IMR-90 (cell line): ENCODE measurements at regions not wholly inside any gene's neighbourhood (a gene's known extent, or its start where the extent isn't known, plus 50 kb on each side); places are given as distances from the start of the nearest gene placed in this dataset.

Source experiments
- ATAC-seq: fragments of 200-7000 bp; cut with Tn5 transposase; 2 replicates; pipeline ENCODE4 v1.9.1; 2020; ENCODE audit warnings: low read depth, mild to moderate bottlenecking, moderate library complexity
- BruUV-seq: library from RNA; stranded (reverse); fragments of 400-500 nt; replicated peaks from 2 replicates; lab custom pipeline; 2021; lab: Mats Ljungman, UMichigan
- CTCF ChIA-PET: fragments of 300-600 bp; formaldehyde crosslinking; extraction: SDS; loops from one replicate; lab custom pipeline; 2021; ENCODE audit warnings: antibody characterized with exemption; lab: Yijun Ruan, JAX
- POLR2A ChIA-PET: fragments of 300-600 bp; sonication (Branson Sonifier 250); formaldehyde crosslinking; loops from one replicate; lab custom pipeline; 2022; ENCODE audit warnings: antibody characterized with exemption; ENCODE audit not compliant: unreplicated experiment; lab: Charles Lee
- DNase-seq: peaks from one replicate; pipeline ENCODE4 v3.0.0; 2013
- H2AFZ ChIP-seq: replicated peaks from 2 replicates; pipeline ENCODE3; 2013; ENCODE audit warnings: low read length, mild to moderate bottlenecking; ENCODE audit not compliant: poor library complexity
- H2AK5ac ChIP-seq: 2 replicates; pipeline ENCODE4 v1.6.1; 2013; ENCODE audit warnings: low read depth, low read length, inconsistent platforms
- H2AK9ac ChIP-seq: replicated peaks from 2 replicates; pipeline ENCODE3; 2013; ENCODE audit warnings: mild to moderate bottlenecking, low read depth, low read length, moderate library complexity; ENCODE audit not compliant: poor library complexity
- H2BK120ac ChIP-seq: 2 replicates; pipeline ENCODE4 v1.6.1; 2013; ENCODE audit warnings: low read depth, low read length, inconsistent platforms
- H2BK15ac ChIP-seq: 3 replicates; pipeline ENCODE4 v1.6.1; 2013; ENCODE audit warnings: low read depth, low read length, inconsistent platforms
- H2BK20ac ChIP-seq: 2 replicates; pipeline ENCODE4 v1.6.1; 2013; ENCODE audit warnings: low read depth, mild to moderate bottlenecking, inconsistent platforms, low read length, moderate library complexity
- H2BK5ac ChIP-seq: 2 replicates; pipeline ENCODE4 v1.6.1; 2013; ENCODE audit warnings: mild to moderate bottlenecking, low read depth, low read length, inconsistent platforms; ENCODE audit not compliant: poor library complexity, severe bottlenecking
- H3K14ac ChIP-seq: replicated peaks from 2 replicates; pipeline ENCODE4 v1.6.1; 2013; ENCODE audit warnings: low read depth, low read length, inconsistent platforms
- H3K18ac ChIP-seq: 2 replicates; pipeline ENCODE4 v1.6.1; 2013; ENCODE audit warnings: low read depth, low read length, control low read depth
- H3K23ac ChIP-seq: 2 replicates; pipeline ENCODE4 v1.6.1; 2013; ENCODE audit warnings: low read depth, low read length, inconsistent platforms
- H3K27ac ChIP-seq: 2 replicates; pipeline ENCODE4 v1.5.1; 2013; ENCODE audit warnings: mild to moderate bottlenecking, control low read depth, low read length; ENCODE audit not compliant: insufficient read depth
- H3K27me3 ChIP-seq: 2 replicates; pipeline ENCODE4 v1.6.1; 2013; ENCODE audit warnings: low read length; ENCODE audit not compliant: control insufficient read depth, insufficient read depth
- H3K36me3 ChIP-seq: 2 replicates; pipeline ENCODE4 v1.6.1; 2013; ENCODE audit warnings: low read length, mixed read lengths; ENCODE audit not compliant: control insufficient read depth, insufficient read depth
- H3K4ac ChIP-seq: 2 replicates; pipeline ENCODE4 v1.6.1; 2013; ENCODE audit warnings: low read depth, low read length, inconsistent platforms
- H3K4me1 ChIP-seq: 2 replicates; pipeline ENCODE4 v1.6.1; 2013; ENCODE audit warnings: low read length, mixed read lengths; ENCODE audit not compliant: control insufficient read depth, insufficient read depth
- H3K4me2 ChIP-seq: 2 replicates; pipeline ENCODE4 v1.6.1; 2013; ENCODE audit warnings: low read depth, mild to moderate bottlenecking, control low read depth, low read length, moderate library complexity
- H3K4me3 ChIP-seq: 2 replicates; pipeline ENCODE4 v1.5.1; 2013; ENCODE audit warnings: low read depth, mild to moderate bottlenecking, control low read depth, low read length, moderate library complexity; ENCODE audit not compliant: insufficient read depth
- H3K56ac ChIP-seq: 2 replicates; pipeline ENCODE4 v1.6.1; 2013; ENCODE audit warnings: low read length, inconsistent platforms; ENCODE audit not compliant: insufficient read depth; ENCODE audit errors: extremely low read depth
- H3K79me1 ChIP-seq, 2 experiments: 2 replicates each; pipeline ENCODE4 v1.6.1; 2013; ENCODE audit warnings: low read length in 2 of 2, inconsistent platforms in 1 of 2, low read depth in 1 of 2
- H3K9ac ChIP-seq: 2 replicates; pipeline ENCODE4 v1.6.1; 2013; ENCODE audit warnings: low read depth, low read length, control low read depth
- H3K9me1 ChIP-seq: 2 replicates; pipeline ENCODE4 v1.6.1; 2013; ENCODE audit warnings: low read length, inconsistent platforms; ENCODE audit not compliant: insufficient read depth
- H3K9me3 ChIP-seq: 2 replicates; pipeline ENCODE4 v1.6.1; 2013; ENCODE audit warnings: low read length; ENCODE audit not compliant: control insufficient read depth, insufficient read depth
- H4K20me1 ChIP-seq: 2 replicates; pipeline ENCODE4 v1.6.1; 2013; ENCODE audit warnings: low read length, inconsistent platforms; ENCODE audit not compliant: insufficient read depth
- H4K5ac ChIP-seq: 2 replicates; pipeline ENCODE4 v1.6.1; 2013; ENCODE audit warnings: mild to moderate bottlenecking, low read depth, low read length, control low read depth
- H4K8ac ChIP-seq, 2 experiments: 2 replicates each; pipeline ENCODE4 v1.6.1; 2013; ENCODE audit warnings: low read depth in 2 of 2, low read length in 2 of 2, control low read depth in 1 of 2, inconsistent platforms in 1 of 2
- H4K91ac ChIP-seq: 2 replicates; pipeline ENCODE4 v1.6.1; 2013; ENCODE audit warnings: low read depth, low read length, inconsistent platforms; ENCODE audit not compliant: insufficient read depth
- CHD1 ChIP-seq: IDR thresholded peaks from 2 replicates; pipeline ENCODE4 v1.6.1; 2012; ENCODE audit warnings: low read depth, low read length, improper control_type of control experiment
- MAFK ChIP-seq: IDR thresholded peaks from 2 replicates; pipeline ENCODE4 v1.6.1; 2012; ENCODE audit warnings: low read depth, low read length, improper control_type of control experiment
- MXI1 ChIP-seq: IDR thresholded peaks from 2 replicates; pipeline ENCODE4 v1.6.1; 2012; ENCODE audit warnings: low read depth, mild to moderate bottlenecking, low read length, moderate library complexity, borderline replicate concordance
- POLR2A ChIP-seq: IDR thresholded peaks from 2 replicates; pipeline ENCODE4 v1.6.1; 2012; ENCODE audit warnings: mild to moderate bottlenecking, low read depth, low read length
- RCOR1 ChIP-seq: IDR thresholded peaks from 2 replicates; pipeline ENCODE4 v1.6.1; 2012; ENCODE audit warnings: mild to moderate bottlenecking, low read length, improper control_type of control experiment; ENCODE audit not compliant: insufficient replicate concordance
- WGBS, 2 experiments: methylation state at CpG; one replicate each; pipeline versions ENCODE4 v1.1.5 to v1.1.7; 2013; ENCODE audit warnings: missing lambda C conversion rate in 2 of 2; ENCODE audit not compliant: insufficient read length in 1 of 2; ENCODE audit errors: extremely low coverage in 2 of 2; 5-methylcytosine and 5-hydroxymethylcytosine counted together
- dilution Hi-C: fragments of 300-500 bp; cut with HindIII; formaldehyde crosslinking; loops from one replicate; pipeline ENCODE4 v1.14.3; 2018; ENCODE audit warnings: low sequenced_read_pairs; ENCODE audit not compliant: unreplicated experiment
- in situ Hi-C: fragments of 300-500 bp; cut with MboI; formaldehyde crosslinking; loops from 3 replicates; pipeline ENCODE4 v1.14.3; 2019; ENCODE audit warnings: low sequenced_read_pairs, inconsistent platforms, mixed read lengths
- intact Hi-C: fragments of 100-400 bp; cut with micrococcal nuclease; formaldehyde crosslinking; loops from 2 replicates; pipeline ENCODE4 v1.10.0; 2022
- TF ChIP-seq, protein P1 (sequence below): conservative IDR thresholded peaks from 2 replicates; pipeline ENCODE4 v1.5.1; 2012; ENCODE audit warnings: mild to moderate bottlenecking, low read depth, low read length, improper control_type of control experiment

DNA sequence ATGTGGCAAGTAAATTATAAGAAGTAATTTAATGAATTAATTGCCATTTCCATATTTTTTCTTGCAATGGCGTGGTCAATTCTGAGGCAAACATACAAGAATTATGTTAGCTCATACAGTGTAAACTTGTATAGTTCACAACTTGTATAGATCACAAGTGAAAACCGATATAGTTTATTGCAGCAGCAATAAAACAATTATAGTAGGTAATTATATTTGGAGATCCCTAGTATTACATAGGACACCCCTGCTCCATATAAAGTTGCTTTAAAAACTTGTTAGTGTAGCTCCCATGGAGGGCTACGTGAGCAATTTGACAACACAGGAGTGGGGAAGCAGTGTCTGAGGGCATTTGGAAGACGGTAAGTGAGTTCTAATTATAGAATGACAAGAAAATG, 288.2 kb downstream of the SOCS6 start:
- H3K9me3 ChIP-seq = no peaks in the 10 kb centered on the region
- no peaks in the 10 kb centered on the region for H3K9me1 ChIP-seq
- H4K5ac ChIP-seq = no peak overlapping the region
- H2AK5ac ChIP-seq = no peak overlapping the region
- no peak overlapping the region for H2BK5ac ChIP-seq
- no peak overlapping the region for H2BK20ac ChIP-seq
- no peak for TF ChIP-seq CHD1
- TF ChIP-seq POLR2A = no peak
- TF ChIP-seq, protein P1, sequence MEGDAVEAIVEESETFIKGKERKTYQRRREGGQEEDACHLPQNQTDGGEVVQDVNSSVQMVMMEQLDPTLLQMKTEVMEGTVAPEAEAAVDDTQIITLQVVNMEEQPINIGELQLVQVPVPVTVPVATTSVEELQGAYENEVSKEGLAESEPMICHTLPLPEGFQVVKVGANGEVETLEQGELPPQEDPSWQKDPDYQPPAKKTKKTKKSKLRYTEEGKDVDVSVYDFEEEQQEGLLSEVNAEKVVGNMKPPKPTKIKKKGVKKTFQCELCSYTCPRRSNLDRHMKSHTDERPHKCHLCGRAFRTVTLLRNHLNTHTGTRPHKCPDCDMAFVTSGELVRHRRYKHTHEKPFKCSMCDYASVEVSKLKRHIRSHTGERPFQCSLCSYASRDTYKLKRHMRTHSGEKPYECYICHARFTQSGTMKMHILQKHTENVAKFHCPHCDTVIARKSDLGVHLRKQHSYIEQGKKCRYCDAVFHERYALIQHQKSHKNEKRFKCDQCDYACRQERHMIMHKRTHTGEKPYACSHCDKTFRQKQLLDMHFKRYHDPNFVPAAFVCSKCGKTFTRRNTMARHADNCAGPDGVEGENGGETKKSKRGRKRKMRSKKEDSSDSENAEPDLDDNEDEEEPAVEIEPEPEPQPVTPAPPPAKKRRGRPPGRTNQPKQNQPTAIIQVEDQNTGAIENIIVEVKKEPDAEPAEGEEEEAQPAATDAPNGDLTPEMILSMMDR = no peak
- TF ChIP-seq RCOR1 = no peak
- no peak for TF ChIP-seq MXI1
- no peak for TF ChIP-seq MAFK
- no peak overlapping the region for H3K4me3 ChIP-seq
- H3K4me2 ChIP-seq = no peak overlapping the region
- dilution Hi-C loops = no loop called here
- no peak overlapping the region for H3K14ac ChIP-seq
- intact Hi-C loops = no loop called here
- H4K91ac ChIP-seq = no peak overlapping the region
- H3K27ac ChIP-seq = no peak overlapping the region
- in situ Hi-C loops = no loop called here
- no peak overlapping the region for H2AK9ac ChIP-seq
- H3K79me1 ChIP-seq = no peaks in the 10 kb centered on the region
- H3K23ac ChIP-seq = no peak overlapping the region
- H3K9ac ChIP-seq = no peak overlapping the region
- H2BK15ac ChIP-seq = no peak overlapping the region
- H3K56ac ChIP-seq = no peak overlapping the region
- ATAC-seq = no peak
- CTCF ChIA-PET = interaction anchor here (0.9 kb wide), 1 partner anchor 11 kb away, joined by 3 read pairs; no protein-coding TSS in a partner anchor
- H4K20me1 ChIP-seq = no peaks in the 10 kb centered on the region
- H2BK120ac ChIP-seq = no peak overlapping the region
- H3K36me3 ChIP-seq = no peaks in the 10 kb centered on the region
- H3K27me3 ChIP-seq = no peaks in the 10 kb centered on the region
- no peak overlapping the region for H3K18ac ChIP-seq
- H4K8ac ChIP-seq = no peak overlapping the region
- no CpG with 5 or more reads among the region's 4 CpGs for WGBS, 2 experiments
- BruUV-seq = no TSS peak
- no peak overlapping the region for H2AFZ ChIP-seq
- POLR2A ChIA-PET = no interaction called here
- H3K4me1 ChIP-seq = no peaks in the 10 kb centered on the region
- no peak overlapping the region for H3K4ac ChIP-seq
- no peak for DNase-seq
